HepG2 (cell line): ENCODE measurements at regions not wholly inside any gene's neighbourhood (a gene's known extent, or its start where the extent isn't known, plus 50 kb on each side); places are given as distances from the start of the nearest gene placed in this dataset.

ENCODE experiments used
- ADNP ChIP-seq: sonication (generic); formaldehyde crosslinking; IDR thresholded peaks from 2 replicates; pipeline ENCODE4 v1.4.0; 2020; ENCODE audit warnings: missing genetic modification reagents
- AHR ChIP-seq: IDR thresholded peaks from 2 replicates; pipeline ENCODE4 v1.6.1; 2018; ENCODE audit warnings: missing genetic modification reagents, missing compliant biosample characterization
- BORCS8-MEF2B ChIP-seq: sonication (generic); formaldehyde crosslinking; IDR thresholded peaks from 2 replicates; pipeline ENCODE4 v1.8.0; 2022; ENCODE audit warnings: mild to moderate bottlenecking, missing genetic modification reagents
- CCDC6 ChIP-seq: sonication (generic); formaldehyde crosslinking; IDR thresholded peaks from 2 replicates; pipeline ENCODE4 v1.8.1; 2022; ENCODE audit warnings: mild to moderate bottlenecking, missing genetic modification reagents, moderate library complexity
- FOXC1 ChIP-seq: sonication (generic); formaldehyde crosslinking; IDR thresholded peaks from 2 replicates; pipeline ENCODE4 v1.8.0; 2022; ENCODE audit warnings: mild to moderate bottlenecking, missing genetic modification reagents, borderline replicate concordance
- FOXM1 ChIP-seq: sonication (generic); formaldehyde crosslinking; IDR thresholded peaks from 2 replicates; pipeline ENCODE4 v1.5.0; 2020; ENCODE audit warnings: missing genetic modification reagents
- GABPB1 ChIP-seq: IDR thresholded peaks from 2 replicates; pipeline ENCODE4 v1.6.1; 2016; ENCODE audit warnings: mild to moderate bottlenecking, missing genetic modification reagents, moderate library complexity, missing compliant biosample characterization
- HES4 ChIP-seq: sonication (generic); formaldehyde crosslinking; IDR thresholded peaks from 2 replicates; pipeline ENCODE4 v1.9.0; 2021; ENCODE audit warnings: mild to moderate bottlenecking, missing genetic modification reagents, borderline replicate concordance
- NFKB2 ChIP-seq: sonication (generic); formaldehyde crosslinking; IDR thresholded peaks from 2 replicates; pipeline ENCODE4 v1.4.0; 2020; ENCODE audit warnings: missing genetic modification reagents, borderline replicate concordance
- NR1H2 ChIP-seq: sonication (generic); formaldehyde crosslinking; IDR thresholded peaks from 2 replicates; pipeline ENCODE4 v1.8.1; 2022; ENCODE audit warnings: low read depth, missing genetic modification reagents, borderline replicate concordance
- NRL ChIP-seq: sonication (generic); formaldehyde crosslinking; IDR thresholded peaks from 2 replicates; pipeline ENCODE4 v1.5.0; 2020; ENCODE audit warnings: missing genetic modification reagents, mild to moderate bottlenecking, moderate library complexity, borderline replicate concordance
- RAD21 ChIP-seq: fragments of 450-650 bp; formaldehyde crosslinking; IDR thresholded peaks from 2 replicates; pipeline ENCODE4 v1.5.0; 2020; ENCODE audit warnings: mild to moderate bottlenecking
- RORA ChIP-seq: sonication (generic); formaldehyde crosslinking; IDR thresholded peaks from 2 replicates; pipeline ENCODE4 v1.5.0; 2020; ENCODE audit warnings: mild to moderate bottlenecking, missing genetic modification reagents, moderate library complexity
- SALL1 ChIP-seq: sonication (generic); formaldehyde crosslinking; IDR thresholded peaks from 2 replicates; pipeline ENCODE4 v1.8.0; 2022; ENCODE audit warnings: mild to moderate bottlenecking, missing genetic modification reagents
- SALL2 ChIP-seq: sonication (generic); formaldehyde crosslinking; IDR thresholded peaks from 2 replicates; pipeline ENCODE4 v1.8.1; 2023; ENCODE audit warnings: mild to moderate bottlenecking, missing genetic modification reagents, inconsistent platforms
- SCMH1 ChIP-seq: sonication (generic); formaldehyde crosslinking; IDR thresholded peaks from 2 replicates; pipeline ENCODE4 v1.9.0; 2021; ENCODE audit warnings: missing genetic modification reagents, mild to moderate bottlenecking, borderline replicate concordance
- SRSF1 ChIP-seq: fragments of 200-400 bp; formaldehyde crosslinking; optimal IDR thresholded peaks from 2 replicates; pipeline ENCODE3; 2017; ENCODE audit warnings: mild to moderate bottlenecking, low read depth, low read length, moderate library complexity
- STAG1 ChIP-seq: sonication (generic); formaldehyde crosslinking; IDR thresholded peaks from 2 replicates; pipeline ENCODE4 v1.4.0; 2020; ENCODE audit warnings: missing genetic modification reagents
- TGIF2 ChIP-seq: IDR thresholded peaks from 2 replicates; pipeline ENCODE4 v1.6.1; 2016; ENCODE audit warnings: control low read depth, missing compliant biosample characterization
- XRCC5 ChIP-seq: fragments of 200-400 bp; formaldehyde crosslinking; optimal IDR thresholded peaks from 2 replicates; pipeline ENCODE3; 2017; ENCODE audit warnings: mild to moderate bottlenecking, low read length
- ZBTB20 ChIP-seq: sonication (generic); formaldehyde crosslinking; IDR thresholded peaks from 2 replicates; pipeline ENCODE4 v1.8.1; 2023; ENCODE audit warnings: missing genetic modification reagents, low read depth, mild to moderate bottlenecking, borderline replicate concordance
- ZBTB8A ChIP-seq: sonication (generic); formaldehyde crosslinking; IDR thresholded peaks from 2 replicates; pipeline ENCODE4 v1.4.0; 2020; ENCODE audit warnings: mild to moderate bottlenecking, low read depth, missing genetic modification reagents, borderline replicate concordance
- ZFP91 ChIP-seq: sonication (generic); formaldehyde crosslinking; IDR thresholded peaks from 2 replicates; pipeline ENCODE4 v1.9.0; 2022; ENCODE audit warnings: missing genetic modification reagents, mild to moderate bottlenecking, borderline replicate concordance
- ZNF260 ChIP-seq: sonication (generic); formaldehyde crosslinking; IDR thresholded peaks from 2 replicates; pipeline ENCODE4 v1.4.0; 2020; ENCODE audit warnings: missing genetic modification reagents, low read depth, mild to moderate bottlenecking, borderline replicate concordance
- ZNF691 ChIP-seq: sonication (generic); formaldehyde crosslinking; IDR thresholded peaks from 2 replicates; pipeline ENCODE4 v1.4.0; 2020; ENCODE audit warnings: missing genetic modification reagents, low read depth, mild to moderate bottlenecking, borderline replicate concordance
- ZNF710 ChIP-seq: sonication (generic); formaldehyde crosslinking; IDR thresholded peaks from 2 replicates; pipeline ENCODE4 v1.5.0; 2020; ENCODE audit warnings: mild to moderate bottlenecking, missing genetic modification reagents, borderline replicate concordance

DNA sequence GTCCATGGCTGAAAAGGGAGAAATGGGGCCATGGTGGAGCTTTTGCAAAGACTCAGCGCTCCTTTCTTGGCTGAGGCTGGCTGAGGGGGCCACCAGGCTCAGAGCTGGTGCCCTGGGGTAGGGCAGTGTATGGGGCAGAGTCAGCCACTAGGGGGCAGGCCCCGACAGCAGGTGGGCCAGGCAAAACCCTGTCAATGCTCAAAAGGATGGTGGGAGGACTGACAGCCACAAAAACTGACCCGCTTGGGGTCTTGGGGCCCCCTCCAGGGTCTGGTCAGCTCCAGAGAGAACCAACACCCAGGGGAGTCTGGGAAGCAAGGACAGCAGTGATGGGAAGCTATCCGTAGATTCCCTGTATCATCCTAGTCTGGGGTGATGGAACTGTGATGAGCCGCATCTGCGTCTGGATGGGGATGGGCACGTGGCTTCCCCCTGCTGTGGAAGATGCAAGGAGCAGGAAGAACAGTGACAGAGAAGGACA, 306.9 kb downstream of the DHX35 start (continued):
- TF ChIP-seq ADNP (CRISPR knock-in tag) (no peak), ZNF710 (CRISPR knock-in tag) (0 out of 2 replicates have a peak, but pooled peaks have one; percentile 27), SALL1 (peak; percentile 33; the same call in 1 of the 2 replicates), TGIF2 (CRISPR knock-in tag) (0 out of 2 replicates have a peak, but pooled peaks have one; percentile 24), NRL (0 out of 2 replicates have a peak, but pooled peaks have one; percentile 25), NFKB2 (CRISPR knock-in tag) (peak; percentile 49; the same call in 1 of the 2 replicates), AHR (no peak), ZNF691 (peak; percentile 47; the same call in 1 of the 2 replicates), GABPB1 (peak; percentile 33; the same call in 1 of the 2 replicates), ZFP91 (CRISPR knock-in tag) (0 out of 2 replicates have a peak, but pooled peaks have one; percentile 12), RAD21 (CRISPR knock-in tag) (peak; percentile 87), XRCC5 (peak; percentile 92), FOXC1 (CRISPR knock-in tag) (0 out of 2 replicates have a peak, but pooled peaks have one; percentile 38), ZBTB8A (CRISPR knock-in tag) (no peak), STAG1 (CRISPR knock-in tag) (peak; percentile 93), SRSF1 (no peak), CCDC6 (no peak), FOXM1 (CRISPR knock-in tag) (no peak), BORCS8-MEF2B (peak; percentile 27; the same call in 1 of the 2 replicates), ZNF260 (no peak), NR1H2 (CRISPR knock-in tag) (no peak), HES4 (no peak), SCMH1 (CRISPR knock-in tag) (no peak), ZBTB20 (CRISPR knock-in tag) (no peak), RORA (no peak), SALL2 (CRISPR knock-in tag) (no peak)
